Body of pancreas (tissue), 4 donors: ENCODE measurements at regions not wholly inside any gene's neighbourhood (a gene's known extent, or its start where the extent isn't known, plus 50 kb on each side); places are given as distances from the start of the nearest gene placed in this dataset.

Experiments
- CTCF ChIP-seq, 7 experiments: fragments of 450-650 bp in 4 of 7; fragments of 200-600 bp in 3 of 7; sonication (generic) in 3 of 7; IDR thresholded peaks; one replicate each; pipeline ENCODE4 v1.5.1; 2016 to 2019; ENCODE audit warnings: antibody characterized with exemption in 7 of 7
- POLR2A ChIP-seq, 3 donors: fragments of 450-650 bp; IDR thresholded peaks; one replicate each; pipeline ENCODE4 v1.6.1; 2016; ENCODE audit warnings: antibody characterized with exemption in 3 of 3, mild to moderate bottlenecking in 2 of 3

- TF ChIP-seq CTCF (IDR thresholded peaks at IDR 0.05) (no peak), POLR2A (IDR thresholded peaks at IDR 0.05) (no peak)
Observed at GRCh38 chr17:77484111-77484510, 343.3 kb downstream of the SEC14L1 start.
